ENCODE measurements at regions not wholly inside any gene's neighbourhood (a gene's known extent, or its start where the extent isn't known, plus 50 kb on each side); places are given as distances from the start of the nearest gene placed in this dataset.

GRCh38 chr22:48567213-48567975 lies 1260.3 kb downstream of the BRD1 start:
- peak; percentile 95 for DNase-seq

- DNase-seq, result peak; percentile 38
These were observed 1260.9 kb downstream of the BRD1 start for GRCh38 chr22:48566741-48567140.

GRCh38 chr22:48565901-48566501 lies 1261.7 kb downstream of the BRD1 start:
- no peak for DNase-seq

- DNase-seq, result no peak
These were observed 1262.7 kb downstream of the BRD1 start for GRCh38 chr22:48564995-48565394.

GRCh38 chr22:48563966-48564330 lies 1263.7 kb downstream of the BRD1 start:
- DNase-seq, result no peak

GRCh38 chr22:48563118-48563965 lies 1264.3 kb downstream of the BRD1 start:
- DNase-seq, result no peak

- no peak for DNase-seq
These were observed 1266.0 kb downstream of the BRD1 start for GRCh38 chr22:48561676-48562075.

- DNase-seq, result no peak
These were observed 1266.8 kb downstream of the BRD1 start for GRCh38 chr22:48560836-48561235.

- DNase-seq, result no peak
These were observed 1267.3 kb downstream of the BRD1 start for GRCh38 chr22:48560389-48560751.

GRCh38 chr22:48559647-48560388 lies 1267.9 kb downstream of the BRD1 start:
- no peak for DNase-seq

- no peak for DNase-seq
These were observed 1268.9 kb downstream of the BRD1 start for GRCh38 chr22:48558606-48559402.

GRCh38 chr22:48558016-48558415 lies 1269.7 kb downstream of the BRD1 start:
- no peak for DNase-seq

GRCh38 chr22:48557473-48557872 lies 1270.2 kb downstream of the BRD1 start:
- DNase-seq, result no peak

GRCh38 chr22:48556751-48557150 lies 1270.9 kb downstream of the BRD1 start:
- no peak for DNase-seq

GRCh38 chr22:48556222-48556621 lies 1271.5 kb downstream of the BRD1 start:
- DNase-seq, result no peak

- DNase-seq, result no peak
These were observed 1272.1 kb downstream of the BRD1 start for GRCh38 chr22:48555606-48556005.

GRCh38 chr22:48554893-48555572 lies 1272.6 kb downstream of the BRD1 start:
- DNase-seq, result no peak

GRCh38 chr22:48553694-48554308 lies 1273.9 kb downstream of the BRD1 start:
- no peak for DNase-seq

- no peak for DNase-seq
These were observed 1274.6 kb downstream of the BRD1 start for GRCh38 chr22:48553119-48553518.

- no peak for DNase-seq
These were observed 1275.9 kb downstream of the BRD1 start for GRCh38 chr22:48551716-48552268.

GRCh38 chr22:48551061-48551460 lies 1276.6 kb downstream of the BRD1 start:
- no peak for DNase-seq

All from hematopoietic multipotent progenitor cell treated with erythropoietin and hydrocortisone succinate and interleukin-3 and kit ligand, for 4 days (in vitro differentiated cells).